ENCODE measurements at regions not wholly inside any gene's neighbourhood (a gene's known extent, or its start where the extent isn't known, plus 50 kb on each side); places are given as distances from the start of the nearest gene placed in this dataset.

GRCh38 chr15:93943586-93943985, 287.8 kb upstream of the MCTP2 start:
- Histone ChIP-seq H3K9ac (ENCODE audit: insufficient read depth in 1 of 2, low read depth in 2 of 2, low read length in 2 of 2) (no peak overlapping the region), H4K20me1 (replicated peaks; ENCODE audit: control insufficient read depth, insufficient read depth, low read length) (no peaks in the 10 kb centered on the region), H3K9me3 (replicated peaks; ENCODE audit: control insufficient read depth, insufficient read depth, low read depth, low read length) (no peaks in the 10 kb centered on the region), H3K36me3 (ENCODE audit: control insufficient read depth, insufficient read depth, low read length) (no peaks in the 10 kb centered on the region), H3K79me2 (ENCODE audit: control insufficient read depth, insufficient read depth, low read length) (no peaks in the 10 kb centered on the region), H2AFZ (ENCODE audit: low read depth, low read length) (no peak overlapping the region), H3K27ac (ENCODE audit: extremely low read depth, low read depth, low read length) (no peak overlapping the region), H3K9me1 (ENCODE audit: control insufficient read depth, insufficient read depth, low read length) (no peaks in the 10 kb centered on the region), H3K27me3 (ENCODE audit: control insufficient read depth in 2 of 2, insufficient read depth in 2 of 2, low read length in 2 of 2) (no peaks in the 10 kb centered on the region), H3K4me3 (no peak overlapping the region), H3K4me1 (replicated peaks in 1 of 2; ENCODE audit: control insufficient read depth in 2 of 2, insufficient read depth in 2 of 2, low read length in 2 of 2) (no peaks in the 10 kb centered on the region), H3K4me2 (ENCODE audit: insufficient read depth, low read length) (no peak overlapping the region)
- 0% methylated on average over 4 of the region's 4 CpGs for WGBS (ENCODE audit: insufficient coverage, low coverage, missing lambda C conversion rate)
- POLR2A ChIA-PET = no interaction called here
- intact Hi-C loops (cut with micrococcal nuclease) (no loop called here), in situ Hi-C loops (cut with MboI) (no loop called here)
- BruUV-seq (replicated peaks) = no TSS peak
- CTCF ChIA-PET (ENCODE audit: low intra/inter-chr PET ratio) = no interaction called here
- no peak for TF ChIP-seq NEUROD1 (IDR thresholded peaks at IDR 0.05; ENCODE audit: borderline replicate concordance, low read depth, low read length, partially characterized antibody)
- no peak for TF ChIP-seq SRSF1 (IDR thresholded peaks at IDR 0.05; ENCODE audit: low read depth, low read length)
- TF ChIP-seq, protein P1, sequence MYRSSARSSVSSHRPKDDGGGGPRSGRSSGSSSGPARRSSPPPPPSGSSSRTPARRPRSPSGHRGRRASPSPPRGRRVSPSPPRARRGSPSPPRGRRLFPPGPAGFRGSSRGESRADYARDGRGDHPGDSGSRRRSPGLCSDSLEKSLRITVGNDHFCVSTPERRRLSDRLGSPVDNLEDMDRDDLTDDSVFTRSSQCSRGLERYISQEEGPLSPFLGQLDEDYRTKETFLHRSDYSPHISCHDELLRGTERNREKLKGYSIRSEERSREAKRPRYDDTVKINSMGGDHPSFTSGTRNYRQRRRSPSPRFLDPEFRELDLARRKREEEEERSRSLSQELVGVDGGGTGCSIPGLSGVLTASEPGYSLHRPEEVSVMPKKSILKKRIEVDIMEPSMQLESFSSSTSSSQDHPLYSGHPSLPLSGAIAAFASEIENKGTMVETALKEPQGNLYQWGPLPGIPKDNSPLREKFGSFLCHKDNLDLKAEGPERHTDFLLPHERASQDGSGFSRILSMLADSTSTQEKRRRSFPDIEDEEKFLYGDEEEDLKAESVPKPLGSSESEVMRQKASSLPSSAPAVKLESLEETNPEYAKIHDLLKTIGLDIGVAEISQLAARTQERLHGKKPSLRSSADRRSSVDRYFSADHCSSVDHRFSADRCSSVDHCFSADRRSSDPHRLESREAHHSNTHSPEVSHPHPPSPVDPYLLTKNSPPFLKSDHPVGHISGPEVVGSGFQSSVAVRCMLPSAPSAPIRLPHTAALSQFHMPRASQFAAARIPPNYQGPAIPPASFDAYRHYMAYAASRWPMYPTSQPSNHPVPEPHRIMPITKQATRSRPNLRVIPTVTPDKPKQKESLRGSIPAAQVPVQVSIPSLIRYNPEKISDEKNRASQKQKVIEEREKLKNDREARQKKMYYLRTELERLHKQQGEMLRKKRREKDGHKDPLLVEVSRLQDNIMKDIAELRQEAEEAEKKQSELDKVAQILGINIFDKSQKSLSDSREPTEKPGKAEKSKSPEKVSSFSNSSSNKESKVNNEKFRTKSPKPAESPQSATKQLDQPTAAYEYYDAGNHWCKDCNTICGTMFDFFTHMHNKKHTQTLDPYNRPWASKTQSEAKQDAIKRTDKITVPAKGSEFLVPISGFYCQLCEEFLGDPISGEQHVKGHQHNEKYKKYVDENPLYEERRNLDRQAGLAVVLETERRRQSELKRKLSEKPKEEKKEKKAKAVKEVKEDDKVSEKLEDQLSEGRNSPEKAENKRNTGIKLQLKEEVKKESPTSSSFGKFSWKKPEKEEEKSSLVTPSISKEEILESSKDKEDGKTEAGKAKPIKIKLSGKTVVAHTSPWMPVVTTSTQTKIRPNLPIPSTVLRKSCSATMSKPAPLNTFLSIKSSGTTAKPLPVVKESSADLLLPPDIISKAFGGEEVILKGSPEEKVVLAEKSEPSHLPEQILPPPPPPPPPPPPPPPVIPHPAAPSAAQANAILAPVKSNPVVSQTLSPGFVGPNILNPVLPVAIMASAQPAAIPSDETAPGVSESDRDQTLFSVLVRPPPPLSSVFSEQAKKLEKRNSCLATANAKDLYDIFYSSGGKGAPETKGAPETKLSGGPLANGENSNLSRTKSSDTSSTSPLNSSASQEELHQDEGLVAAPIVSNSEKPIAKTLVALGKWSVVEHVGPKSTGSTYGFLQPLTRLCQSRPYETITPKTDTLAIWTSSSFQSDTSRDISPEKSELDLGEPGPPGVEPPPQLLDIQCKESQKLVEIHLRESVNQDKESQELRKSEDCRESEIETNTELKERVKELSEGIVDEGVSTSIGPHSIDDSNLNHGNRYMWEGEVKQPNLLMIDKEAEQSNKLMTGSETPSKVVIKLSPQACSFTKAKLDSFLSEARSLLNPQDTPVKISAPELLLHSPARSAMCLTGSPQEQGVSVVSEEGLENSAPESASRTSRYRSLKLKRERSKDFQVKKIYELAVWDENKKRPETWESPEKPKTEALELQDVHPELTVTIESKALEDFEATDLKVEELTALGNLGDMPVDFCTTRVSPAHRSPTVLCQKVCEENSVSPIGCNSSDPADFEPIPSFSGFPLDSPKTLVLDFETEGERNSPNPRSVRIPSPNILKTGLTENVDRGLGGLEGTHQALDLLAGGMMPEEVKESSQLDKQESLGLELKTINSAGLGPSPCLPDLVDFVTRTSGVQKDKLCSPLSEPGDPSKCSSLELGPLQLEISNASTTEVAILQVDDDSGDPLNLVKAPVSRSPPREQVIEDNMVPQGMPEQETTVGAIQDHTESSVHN (IDR thresholded peaks at IDR 0.05; ENCODE audit: borderline replicate concordance in 1 of 2, low read depth in 1 of 2) = no peak
- TF ChIP-seq, protein P2, sequence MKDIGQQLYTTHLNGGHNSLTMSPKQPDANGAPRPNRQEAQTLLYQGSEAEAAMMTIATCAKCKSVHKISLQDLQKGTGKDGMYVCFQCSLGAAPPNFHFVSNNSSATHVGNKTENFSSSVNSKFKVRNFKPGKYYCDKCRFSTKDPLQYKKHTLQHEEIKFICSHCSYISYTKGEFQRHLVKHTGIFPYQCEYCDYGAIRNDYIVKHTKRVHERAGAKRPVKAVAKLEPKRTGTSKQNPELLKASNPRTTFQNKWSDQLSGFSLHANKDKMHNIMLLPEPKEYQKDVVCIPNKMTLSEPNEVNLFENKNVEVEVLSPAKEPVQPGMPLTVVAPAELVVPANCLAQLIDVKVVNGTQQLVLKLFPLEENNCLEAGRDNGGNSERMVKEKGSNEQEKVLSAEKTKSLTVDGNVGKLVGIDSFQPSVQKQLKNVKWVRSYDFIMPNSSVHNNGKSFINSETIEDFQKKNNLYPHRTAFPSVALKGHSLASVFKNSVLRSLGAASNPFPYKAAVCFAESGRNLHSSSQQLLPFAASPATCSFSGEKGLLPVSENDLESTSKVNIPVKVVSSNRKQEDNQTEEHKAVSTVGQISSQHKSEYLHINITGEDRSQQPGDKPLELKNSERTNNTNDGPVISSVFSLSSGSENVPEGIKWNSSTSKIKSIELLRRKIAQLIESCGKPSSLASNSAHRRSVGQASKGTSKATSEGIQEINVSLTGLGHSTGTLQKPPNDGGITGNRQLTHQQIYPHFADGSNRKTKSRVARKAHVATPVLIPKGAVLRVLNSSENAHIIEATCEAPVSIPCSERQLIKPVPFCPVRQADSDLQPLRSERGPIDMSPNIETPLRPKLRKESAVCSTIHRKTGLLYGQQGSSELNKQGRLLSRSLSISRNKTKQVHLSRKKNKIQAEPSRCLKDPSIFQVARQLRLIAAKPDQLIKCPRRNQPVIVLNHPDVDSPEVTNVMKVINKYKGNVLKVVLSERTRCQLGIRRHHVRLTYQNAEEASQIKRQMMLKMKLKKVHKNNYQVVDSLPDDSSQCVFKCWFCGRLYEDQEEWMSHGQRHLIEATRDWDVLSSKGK (CRISPR knock-in tag; IDR thresholded peaks at IDR 0.05) = no peak
- TF ChIP-seq FOXK1 (CRISPR knock-in tag; IDR thresholded peaks at IDR 0.05; ENCODE audit: borderline replicate concordance) = no peak
- TF ChIP-seq ARHGAP35 (IDR thresholded peaks at IDR 0.05; ENCODE audit: partially characterized antibody) = no peak
- TF ChIP-seq PHB (CRISPR knock-in tag; IDR thresholded peaks at IDR 0.05) = no peak
- TF ChIP-seq, protein P3, sequence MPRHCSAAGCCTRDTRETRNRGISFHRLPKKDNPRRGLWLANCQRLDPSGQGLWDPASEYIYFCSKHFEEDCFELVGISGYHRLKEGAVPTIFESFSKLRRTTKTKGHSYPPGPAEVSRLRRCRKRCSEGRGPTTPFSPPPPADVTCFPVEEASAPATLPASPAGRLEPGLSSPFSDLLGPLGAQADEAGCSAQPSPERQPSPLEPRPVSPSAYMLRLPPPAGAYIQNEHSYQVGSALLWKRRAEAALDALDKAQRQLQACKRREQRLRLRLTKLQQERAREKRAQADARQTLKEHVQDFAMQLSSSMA (CRISPR knock-in tag; IDR thresholded peaks at IDR 0.05) = no peak
- TF ChIP-seq EWSR1 (IDR thresholded peaks at IDR 0.05; ENCODE audit: borderline replicate concordance, low read depth, partially characterized antibody) = no peak
- FAIRE-seq = no peak
- ATAC-seq = no peak
- no peak for DNase-seq (ENCODE audit: extremely low read depth in 1 of 4, low spot score in 3 of 4)

Measured in K562 (cell line).